ENCODE measurements at regions not wholly inside any gene's neighbourhood (a gene's known extent, or its start where the extent isn't known, plus 50 kb on each side); places are given as distances from the start of the nearest gene placed in this dataset.
"Not testable (repeated sequence)": the region's sequence is repeated elsewhere in the genome, so short reads cannot be mapped to it uniquely, and the experiment has no call there.

- DNase-seq (ENCODE audit: low read depth, low spot score), result no peak
Observed at GRCh38 chr6:134784336-134784735, 165.6 kb downstream of the ALDH8A1 start.

GRCh38 chr6:134778431-134778830, 171.5 kb downstream of the ALDH8A1 start:
- DNase-seq (ENCODE audit: low read depth, low spot score), result no peak

- DNase-seq (ENCODE audit: low read depth, low spot score), result no peak
Observed at GRCh38 chr6:134774201-134774638, 175.7 kb downstream of the ALDH8A1 start.

GRCh38 chr6:134772671-134773360, 177.1 kb downstream of the ALDH8A1 start:
- no peak for DNase-seq (ENCODE audit: low read depth, low spot score)

- DNase-seq (ENCODE audit: low read depth, low spot score), result no peak
Observed at GRCh38 chr6:134768931-134769330, 181.0 kb downstream of the ALDH8A1 start.

- DNase-seq (ENCODE audit: low read depth, low spot score), result no peak
Observed at GRCh38 chr6:134766497-134766896, 183.4 kb downstream of the ALDH8A1 start.

GRCh38 chr6:134764741-134765140, 185.2 kb downstream of the ALDH8A1 start:
- no peak for DNase-seq (ENCODE audit: low read depth, low spot score)

- DNase-seq (ENCODE audit: low read depth, low spot score), result not testable (repeated sequence)
Observed at GRCh38 chr6:134763575-134763974, 186.3 kb downstream of the ALDH8A1 start.

- no peak for DNase-seq (ENCODE audit: low read depth, low spot score)
Observed at GRCh38 chr6:134758621-134759020, 191.3 kb downstream of the ALDH8A1 start.

GRCh38 chr6:134757911-134758361, 192.0 kb downstream of the ALDH8A1 start:
- DNase-seq (ENCODE audit: low read depth, low spot score), result no peak

- no peak for DNase-seq (ENCODE audit: low read depth, low spot score)
Observed at GRCh38 chr6:134756374-134757025, 193.4 kb downstream of the ALDH8A1 start.

- no peak for DNase-seq (ENCODE audit: low read depth, low spot score)
Observed at GRCh38 chr6:134754013-134754690, 195.7 kb downstream of the ALDH8A1 start.

- no peak for DNase-seq (ENCODE audit: low read depth, low spot score)
Observed at GRCh38 chr6:134753001-134753400, 196.9 kb downstream of the ALDH8A1 start.

- no peak for DNase-seq (ENCODE audit: low read depth, low spot score)
Observed at GRCh38 chr6:134752445-134752844, 197.5 kb downstream of the ALDH8A1 start.

- DNase-seq (ENCODE audit: low read depth, low spot score), result no peak
Observed at GRCh38 chr6:134750669-134751068, 199.2 kb downstream of the ALDH8A1 start.

GRCh38 chr6:134748484-134748883, 201.4 kb downstream of the ALDH8A1 start:
- DNase-seq (ENCODE audit: low read depth, low spot score), result no peak

- DNase-seq (ENCODE audit: low read depth, low spot score), result not testable (repeated sequence)
Observed at GRCh38 chr6:134747197-134747596, 202.7 kb downstream of the ALDH8A1 start.

- DNase-seq (ENCODE audit: low read depth, low spot score), result no peak
Observed at GRCh38 chr6:134746140-134746539, 203.8 kb downstream of the ALDH8A1 start.

GRCh38 chr6:134745192-134745591, 204.7 kb downstream of the ALDH8A1 start:
- DNase-seq (ENCODE audit: low read depth, low spot score), result not testable (repeated sequence)

- DNase-seq (ENCODE audit: low read depth, low spot score), result no peak
Observed at GRCh38 chr6:134744301-134744700, 205.6 kb downstream of the ALDH8A1 start.

GRCh38 chr6:134741200-134741536, 208.7 kb downstream of the ALDH8A1 start:
- DNase-seq (ENCODE audit: low read depth, low spot score), result no peak

GRCh38 chr6:134740473-134741199, 209.3 kb downstream of the ALDH8A1 start:
- DNase-seq (ENCODE audit: low read depth, low spot score), result no peak
